Panc1 (cell line): ENCODE measurements at regions not wholly inside any gene's neighbourhood (a gene's known extent, or its start where the extent isn't known, plus 50 kb on each side); places are given as distances from the start of the nearest gene placed in this dataset.

ENCODE experiments used
- ATAC-seq: fragments of 200-7000 bp; cut with Tn5 transposase; 2 replicates; pipeline ENCODE4 v1.9.1; 2020; ENCODE audit warnings: mild to moderate bottlenecking, moderate library complexity
- BruUV-seq: library from RNA; stranded (reverse); fragments of 400-500 nt; replicated peaks from 2 replicates; lab custom pipeline; 2021; lab: Mats Ljungman, UMichigan
- CTCF ChIA-PET: fragments of 300-600 bp; sonication (Branson Sonifier 250); formaldehyde crosslinking; loops from one replicate; lab custom pipeline; 2022; ENCODE audit warnings: antibody characterized with exemption; lab: Charles Lee
- POLR2A ChIA-PET: fragments of 300-600 bp; sonication (Branson Sonifier 250); formaldehyde crosslinking; loops from one replicate; lab custom pipeline; 2022; ENCODE audit warnings: antibody characterized with exemption; lab: Charles Lee
- DNase-seq: peaks from one replicate; pipeline ENCODE4 v3.0.0-alpha.2; 2010; ENCODE audit warnings: low read depth, low spot score
- H3K27ac ChIP-seq: 2 replicates; pipeline ENCODE4 v1.5.1; 2011; ENCODE audit warnings: mild to moderate bottlenecking, low read length, inconsistent platforms
- H3K27me3 ChIP-seq: fragments of 200-500 bp; sonication (Bioruptor generic); 2 replicates; pipeline ENCODE4 v1.6.0; 2014; ENCODE audit warnings: low read length, inconsistent platforms; ENCODE audit not compliant: control insufficient read depth, insufficient read depth
- H3K36me3 ChIP-seq: fragments of 200-500 bp; sonication (Bioruptor generic); 2 replicates; pipeline ENCODE4 v1.5.1; 2014; ENCODE audit warnings: inconsistent platforms, mild to moderate bottlenecking, low read length, moderate library complexity; ENCODE audit not compliant: control insufficient read depth, insufficient read depth
- H3K4me1 ChIP-seq: 2 replicates; pipeline ENCODE4 v1.5.1; 2011; ENCODE audit warnings: inconsistent platforms, mild to moderate bottlenecking, low read length, moderate library complexity; ENCODE audit not compliant: control insufficient read depth, insufficient read depth
- H3K4me3 ChIP-seq, 2 experiments: 2 replicates each; pipeline ENCODE4 v1.5.1; 2011 to 2012; ENCODE audit warnings: low read depth in 2 of 2, low read length in 2 of 2, mild to moderate bottlenecking in 2 of 2, inconsistent platforms in 1 of 2, moderate library complexity in 1 of 2
- H3K9me3 ChIP-seq: fragments of 200-500 bp; sonication (Bioruptor generic); 2 replicates; pipeline ENCODE4 v1.5.1; 2014; ENCODE audit warnings: low read depth, mild to moderate bottlenecking, inconsistent platforms, low read length, moderate library complexity; ENCODE audit not compliant: control insufficient read depth, insufficient read depth
- POLR2AphosphoS5 ChIP-seq: IDR thresholded peaks from 2 replicates; pipeline ENCODE4 v1.6.1; 2012; ENCODE audit warnings: mild to moderate bottlenecking, low read depth, low read length, moderate library complexity
- SIN3A ChIP-seq: IDR thresholded peaks from 2 replicates; pipeline ENCODE4 v1.6.1; 2012; ENCODE audit warnings: low read depth, mild to moderate bottlenecking, low read length, moderate library complexity, borderline replicate concordance; ENCODE audit not compliant: insufficient read depth
- TCF7L2 ChIP-seq: IDR thresholded peaks from 2 replicates; pipeline ENCODE4 v1.6.1; 2011; ENCODE audit warnings: mild to moderate bottlenecking, low read depth, low read length, inconsistent platforms
- in situ Hi-C: cut with HindIII; loops from 2 replicates; pipeline ENCODE4 v1.10.0; 2016; ENCODE audit warnings: low sequenced_read_pairs, low pct_unique_long_range_greater_than_20kb
- intact Hi-C: fragments of 100-400 bp; cut with micrococcal nuclease; formaldehyde crosslinking; loops from one replicate; pipeline ENCODE4 v1.10.0; 2022; ENCODE audit not compliant: unreplicated experiment
- TF ChIP-seq, protein P1 (sequence below), 2 experiments: IDR thresholded peaks; 2 replicates each; pipeline ENCODE4 v1.6.1; 2011 to 2012; ENCODE audit warnings: low read depth in 2 of 2, control low read depth in 1 of 2, low read length in 1 of 2, mild to moderate bottlenecking in 1 of 2, moderate library complexity in 1 of 2; ENCODE audit not compliant: insufficient read depth in 1 of 2
- TF ChIP-seq, protein P2 (sequence below): fragments of 450-650 bp; IDR thresholded peaks from 2 replicates; pipeline ENCODE4 v1.5.1; 2017; ENCODE audit warnings: mild to moderate bottlenecking

DNA sequence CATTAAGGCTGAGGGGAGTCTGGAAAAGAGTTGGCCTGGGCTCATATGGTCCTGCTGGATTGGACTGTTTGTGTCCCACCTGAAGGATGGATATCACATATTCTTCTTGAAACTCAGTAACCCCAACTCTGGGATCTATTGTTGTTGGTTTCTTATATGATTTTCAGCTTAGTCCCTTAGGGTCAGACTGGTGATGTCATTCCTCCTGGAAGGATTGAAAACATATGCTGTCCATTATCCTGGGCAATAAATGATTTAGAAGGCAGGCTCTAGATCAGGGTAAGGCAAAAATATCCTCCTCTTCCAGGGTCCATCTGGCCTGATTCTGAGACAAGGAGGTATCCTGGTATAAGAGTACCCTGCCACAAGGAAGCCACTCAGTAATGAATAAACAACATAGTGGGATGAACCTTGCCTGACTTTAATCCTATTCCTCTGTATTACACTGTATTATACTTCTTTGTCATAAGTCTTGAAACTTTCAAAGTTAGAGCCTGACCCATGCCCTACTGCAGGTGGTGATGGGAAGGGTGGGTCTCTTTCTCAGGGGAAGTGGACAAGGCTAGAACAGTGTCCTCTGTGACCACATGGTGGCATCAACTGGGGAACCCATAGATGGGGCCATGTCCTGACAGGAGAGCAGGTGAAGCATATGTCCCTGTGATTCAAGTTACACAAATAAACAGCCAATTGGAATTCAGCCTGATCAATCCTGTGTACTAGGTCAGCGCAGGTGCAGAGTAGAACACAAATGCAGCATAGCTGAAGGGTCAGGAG, 454.4 kb upstream of the TRPC7 start:
- Histone ChIP-seq H3K36me3 (no peaks in the 10 kb centered on the region), H3K4me1 (no peaks in the 10 kb centered on the region), H3K27ac (no peak overlapping the region), H3K9me3 (no peaks in the 10 kb centered on the region), H3K27me3 (no peaks in the 10 kb centered on the region), H3K4me3 (no peak overlapping the region)
- in situ Hi-C loops, result no loop called here
- TF ChIP-seq, protein P1, sequence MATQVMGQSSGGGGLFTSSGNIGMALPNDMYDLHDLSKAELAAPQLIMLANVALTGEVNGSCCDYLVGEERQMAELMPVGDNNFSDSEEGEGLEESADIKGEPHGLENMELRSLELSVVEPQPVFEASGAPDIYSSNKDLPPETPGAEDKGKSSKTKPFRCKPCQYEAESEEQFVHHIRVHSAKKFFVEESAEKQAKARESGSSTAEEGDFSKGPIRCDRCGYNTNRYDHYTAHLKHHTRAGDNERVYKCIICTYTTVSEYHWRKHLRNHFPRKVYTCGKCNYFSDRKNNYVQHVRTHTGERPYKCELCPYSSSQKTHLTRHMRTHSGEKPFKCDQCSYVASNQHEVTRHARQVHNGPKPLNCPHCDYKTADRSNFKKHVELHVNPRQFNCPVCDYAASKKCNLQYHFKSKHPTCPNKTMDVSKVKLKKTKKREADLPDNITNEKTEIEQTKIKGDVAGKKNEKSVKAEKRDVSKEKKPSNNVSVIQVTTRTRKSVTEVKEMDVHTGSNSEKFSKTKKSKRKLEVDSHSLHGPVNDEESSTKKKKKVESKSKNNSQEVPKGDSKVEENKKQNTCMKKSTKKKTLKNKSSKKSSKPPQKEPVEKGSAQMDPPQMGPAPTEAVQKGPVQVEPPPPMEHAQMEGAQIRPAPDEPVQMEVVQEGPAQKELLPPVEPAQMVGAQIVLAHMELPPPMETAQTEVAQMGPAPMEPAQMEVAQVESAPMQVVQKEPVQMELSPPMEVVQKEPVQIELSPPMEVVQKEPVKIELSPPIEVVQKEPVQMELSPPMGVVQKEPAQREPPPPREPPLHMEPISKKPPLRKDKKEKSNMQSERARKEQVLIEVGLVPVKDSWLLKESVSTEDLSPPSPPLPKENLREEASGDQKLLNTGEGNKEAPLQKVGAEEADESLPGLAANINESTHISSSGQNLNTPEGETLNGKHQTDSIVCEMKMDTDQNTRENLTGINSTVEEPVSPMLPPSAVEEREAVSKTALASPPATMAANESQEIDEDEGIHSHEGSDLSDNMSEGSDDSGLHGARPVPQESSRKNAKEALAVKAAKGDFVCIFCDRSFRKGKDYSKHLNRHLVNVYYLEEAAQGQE (IDR thresholded peaks at IDR 0.05; ENCODE audit: insufficient read depth in 1 of 2, low read depth in 2 of 2, low read length in 1 of 2), result no peak
- TF ChIP-seq SIN3A, result no peak
- TF ChIP-seq, protein P2, sequence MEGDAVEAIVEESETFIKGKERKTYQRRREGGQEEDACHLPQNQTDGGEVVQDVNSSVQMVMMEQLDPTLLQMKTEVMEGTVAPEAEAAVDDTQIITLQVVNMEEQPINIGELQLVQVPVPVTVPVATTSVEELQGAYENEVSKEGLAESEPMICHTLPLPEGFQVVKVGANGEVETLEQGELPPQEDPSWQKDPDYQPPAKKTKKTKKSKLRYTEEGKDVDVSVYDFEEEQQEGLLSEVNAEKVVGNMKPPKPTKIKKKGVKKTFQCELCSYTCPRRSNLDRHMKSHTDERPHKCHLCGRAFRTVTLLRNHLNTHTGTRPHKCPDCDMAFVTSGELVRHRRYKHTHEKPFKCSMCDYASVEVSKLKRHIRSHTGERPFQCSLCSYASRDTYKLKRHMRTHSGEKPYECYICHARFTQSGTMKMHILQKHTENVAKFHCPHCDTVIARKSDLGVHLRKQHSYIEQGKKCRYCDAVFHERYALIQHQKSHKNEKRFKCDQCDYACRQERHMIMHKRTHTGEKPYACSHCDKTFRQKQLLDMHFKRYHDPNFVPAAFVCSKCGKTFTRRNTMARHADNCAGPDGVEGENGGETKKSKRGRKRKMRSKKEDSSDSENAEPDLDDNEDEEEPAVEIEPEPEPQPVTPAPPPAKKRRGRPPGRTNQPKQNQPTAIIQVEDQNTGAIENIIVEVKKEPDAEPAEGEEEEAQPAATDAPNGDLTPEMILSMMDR, result no peak
- no peak for TF ChIP-seq TCF7L2
- ChIA-PET CTCF (no interaction called here), POLR2A (no interaction called here)
- no peak for ATAC-seq
- intact Hi-C loops, result no loop called here
- BruUV-seq, result no TSS peak
- no peak for DNase-seq

DNA sequence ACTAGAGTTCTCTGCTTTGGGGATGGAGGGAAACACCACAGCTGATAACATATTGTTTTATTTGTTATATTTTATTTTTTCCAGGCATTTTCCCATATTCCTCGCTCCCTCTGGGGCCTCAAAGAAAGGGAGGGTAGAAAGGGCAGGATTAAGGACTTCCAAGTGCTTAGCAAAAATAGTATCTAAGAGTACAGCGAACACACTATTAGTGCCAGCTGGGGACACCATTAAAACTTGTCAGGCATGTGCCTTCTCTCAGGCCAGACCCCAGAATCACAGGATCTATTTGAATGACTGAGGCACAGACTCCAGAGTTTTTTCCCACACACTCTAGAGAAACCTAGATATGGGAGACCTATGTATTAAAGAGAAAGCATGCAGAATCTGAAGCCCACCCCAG, 451.0 kb upstream of the TRPC7 start:
- in situ Hi-C loops (no loop called here), intact Hi-C loops (no loop called here)
- no peak for TF ChIP-seq POLR2AphosphoS5
- TF ChIP-seq SIN3A, result no peak
- TF ChIP-seq TCF7L2, result no peak
- TF ChIP-seq, protein P1 (IDR thresholded peaks at IDR 0.05; ENCODE audit: insufficient read depth in 1 of 2, low read depth in 2 of 2, low read length in 1 of 2), result no peak
- TF ChIP-seq, protein P2, result no peak
- ChIA-PET CTCF (no interaction called here), POLR2A (no interaction called here)
- Histone ChIP-seq H3K27me3 (no peaks in the 10 kb centered on the region), H3K9me3 (no peaks in the 10 kb centered on the region), H3K27ac (no peak overlapping the region), H3K36me3 (no peaks in the 10 kb centered on the region), H3K4me1 (no peaks in the 10 kb centered on the region), H3K4me3 (no peak overlapping the region)
- no TSS peak for BruUV-seq
- DNase-seq (no peak), ATAC-seq (no peak)
